HepG2 (cell line): ENCODE measurements at regions not wholly inside any gene's neighbourhood (a gene's known extent, or its start where the extent isn't known, plus 50 kb on each side); places are given as distances from the start of the nearest gene placed in this dataset.

Source experiments
- ATAC-seq: fragments of 200-7000 bp; cut with Tn5 transposase; 3 replicates; pipeline ENCODE4 v1.9.1; 2020; ENCODE audit warnings: mild to moderate bottlenecking, moderate library complexity
- BruUV-seq: library from RNA; stranded (reverse); fragments of 400-500 nt; replicated peaks from 2 replicates; lab custom pipeline; 2021; lab: Mats Ljungman, UMichigan
- CTCF ChIA-PET: fragments of 300-600 bp; formaldehyde crosslinking; extraction: SDS; loops from one replicate; lab custom pipeline; 2021; ENCODE audit warnings: low total read pairs, inconsistent platforms, low intra/inter-chr PET ratio; lab: Yijun Ruan, JAX
- POLR2A ChIA-PET: fragments of 350-600 bp; sonication (Branson Sonifier 250); formaldehyde crosslinking; loops from one replicate; lab custom pipeline; 2020; ENCODE audit warnings: antibody characterized with exemption, inconsistent platforms; lab: Yijun Ruan, JAX
- DNase-seq: peaks from one replicate; pipeline ENCODE4 v3.0.0-alpha.2; 2015; ENCODE audit warnings: low spot score
- FAIRE-seq: peaks from 3 replicates; lab custom pipeline; 2011; peaks lifted over from hg19 to GRCh38; lab: Jason Lieb, UNC
- H2AFZ ChIP-seq: one replicate; pipeline ENCODE4 v1.6.1; 2011; ENCODE audit warnings: low read length, inconsistent platforms
- H3K27ac ChIP-seq: fragments of 300-600 bp; 3 replicates; pipeline ENCODE4 v1.8.0; 2011; ENCODE audit warnings: mixed run types, mild to moderate bottlenecking, mixed read lengths, low read length, inconsistent platforms; ENCODE audit not compliant: insufficient read depth; ENCODE audit errors: extremely low read length
- H3K27me3 ChIP-seq, 2 experiments: fragments of 200-600 bp in 1 of 2; 2 replicates in 1 of 2; 3 replicates in 1 of 2; pipeline versions ENCODE4 v1.6.0 to v1.8.0; 2011; ENCODE audit warnings: low read length in 2 of 2, mild to moderate bottlenecking in 2 of 2, moderate library complexity in 2 of 2, inconsistent platforms in 1 of 2; ENCODE audit not compliant: insufficient read depth in 2 of 2, control insufficient read depth in 1 of 2
- H3K36me3 ChIP-seq, 2 experiments: fragments of 200-600 bp in 1 of 2; replicated peaks in 1 of 2; 2 replicates in 1 of 2; 3 replicates in 1 of 2; pipeline versions ENCODE4 v1.5.1 to v1.8.0; 2011; ENCODE audit warnings: low read length in 2 of 2, inconsistent platforms in 1 of 2; ENCODE audit not compliant: insufficient read depth in 2 of 2, control insufficient read depth in 1 of 2
- H3K4me1 ChIP-seq: 2 replicates; pipeline ENCODE4 v1.5.1; 2012; ENCODE audit warnings: low read length, inconsistent platforms; ENCODE audit not compliant: insufficient read depth
- H3K4me2 ChIP-seq: 2 replicates; pipeline ENCODE4 v1.6.0; 2011; ENCODE audit warnings: low read depth, low read length, inconsistent platforms
- H3K4me3 ChIP-seq, 3 experiments: fragments of 200-600 bp in 1 of 3; sonication (generic), shearing (Covaris generic) in 1 of 3; replicated peaks in 1 of 3; 2 replicates each; pipeline ENCODE4 v1.5.1; 2011 to 2016; ENCODE audit warnings: low read length in 3 of 3, inconsistent platforms in 2 of 3, low read depth in 2 of 3, mild to moderate bottlenecking in 2 of 3, control low read depth in 1 of 3, mixed read lengths in 1 of 3; ENCODE audit not compliant: insufficient read depth in 1 of 3
- H3K79me2 ChIP-seq: one replicate; pipeline ENCODE4 v1.6.1; 2011; ENCODE audit warnings: low read length, inconsistent platforms; ENCODE audit not compliant: insufficient read depth
- H3K9ac ChIP-seq: 2 replicates; pipeline ENCODE4 v1.6.0; 2011; ENCODE audit warnings: mild to moderate bottlenecking, low read depth, low read length, inconsistent platforms; ENCODE audit not compliant: insufficient read depth
- H3K9me3 ChIP-seq: 2 replicates; pipeline ENCODE4 v1.5.1; 2012; ENCODE audit warnings: mild to moderate bottlenecking, low read length
- H4K20me1 ChIP-seq: 2 replicates; pipeline ENCODE4 v1.6.0; 2011; ENCODE audit warnings: inconsistent platforms, mild to moderate bottlenecking, low read length, moderate library complexity; ENCODE audit not compliant: insufficient read depth
- ARNT2 ChIP-seq: sonication (generic); formaldehyde crosslinking; IDR thresholded peaks from 2 replicates; pipeline ENCODE4 v1.8.0; 2022; ENCODE audit warnings: mild to moderate bottlenecking, low read depth, missing genetic modification reagents, moderate library complexity
- GFI1 ChIP-seq: sonication (generic); formaldehyde crosslinking; IDR thresholded peaks from 2 replicates; pipeline ENCODE4 v1.5.0; 2020; ENCODE audit warnings: missing genetic modification reagents, mild to moderate bottlenecking, borderline replicate concordance
- HNRNPUL1 ChIP-seq: fragments of 200-400 bp; formaldehyde crosslinking; IDR thresholded peaks from 2 replicates; pipeline ENCODE4 v1.6.1; 2017; ENCODE audit warnings: low read depth, mild to moderate bottlenecking, low read length, moderate library complexity
- IKZF4 ChIP-seq: sonication (generic); formaldehyde crosslinking; IDR thresholded peaks from 2 replicates; pipeline ENCODE4 v1.5.1; 2020; ENCODE audit warnings: borderline replicate concordance, mild to moderate bottlenecking, low read depth, missing genetic modification reagents; ENCODE audit errors: not compliant biosample characterization
- MEF2D ChIP-seq: sonication (generic); formaldehyde crosslinking; IDR thresholded peaks from 2 replicates; pipeline ENCODE4 v1.5.1; 2020; ENCODE audit warnings: mild to moderate bottlenecking, missing genetic modification reagents
- STAT5B ChIP-seq: sonication (generic); formaldehyde crosslinking; IDR thresholded peaks from 2 replicates; pipeline ENCODE4 v1.4.0; 2020; ENCODE audit warnings: missing genetic modification reagents
- ZBTB44 ChIP-seq: sonication (generic); formaldehyde crosslinking; IDR thresholded peaks from 2 replicates; pipeline ENCODE4 v1.4.0; 2020; ENCODE audit warnings: missing genetic modification reagents
- ZNF367 ChIP-seq: sonication (generic); formaldehyde crosslinking; IDR thresholded peaks from 2 replicates; pipeline ENCODE4 v1.4.0; 2020; ENCODE audit warnings: missing genetic modification reagents, borderline replicate concordance
- WGBS: methylation state at CpG from one replicate; pipeline ENCODE4 v1.1.6; 2017; ENCODE audit warnings: low lambda C conversion rate; 5-methylcytosine and 5-hydroxymethylcytosine counted together
- in situ Hi-C: cut with HindIII; loops from 2 replicates; pipeline ENCODE4 v1.10.0; 2017; ENCODE audit warnings: low pct_unique_long_range_greater_than_20kb; ENCODE audit not compliant: extremely low pct_ligation_motif_present
- intact Hi-C: fragments of 100-400 bp; cut with micrococcal nuclease; formaldehyde crosslinking; loops from one replicate; pipeline ENCODE4 v1.10.0; 2022; ENCODE audit not compliant: unreplicated experiment
- TF ChIP-seq, protein P1 (sequence below): sonication (generic); formaldehyde crosslinking; IDR thresholded peaks from 2 replicates; pipeline ENCODE4 v1.5.0; 2020; ENCODE audit warnings: mild to moderate bottlenecking, missing genetic modification reagents

- intact Hi-C loops, result no loop called here
- H3K9ac ChIP-seq, result no peak overlapping the region
- TF ChIP-seq MEF2D (no peak), GFI1 (CRISPR knock-in tag) (no peak), ZBTB44 (CRISPR knock-in tag) (no peak), ARNT2 (CRISPR knock-in tag) (no peak), IKZF4 (CRISPR knock-in tag) (no peak), ZNF367 (CRISPR knock-in tag) (no peak), STAT5B (no peak), HNRNPUL1 (no peak)
- TF ChIP-seq, protein P1, sequence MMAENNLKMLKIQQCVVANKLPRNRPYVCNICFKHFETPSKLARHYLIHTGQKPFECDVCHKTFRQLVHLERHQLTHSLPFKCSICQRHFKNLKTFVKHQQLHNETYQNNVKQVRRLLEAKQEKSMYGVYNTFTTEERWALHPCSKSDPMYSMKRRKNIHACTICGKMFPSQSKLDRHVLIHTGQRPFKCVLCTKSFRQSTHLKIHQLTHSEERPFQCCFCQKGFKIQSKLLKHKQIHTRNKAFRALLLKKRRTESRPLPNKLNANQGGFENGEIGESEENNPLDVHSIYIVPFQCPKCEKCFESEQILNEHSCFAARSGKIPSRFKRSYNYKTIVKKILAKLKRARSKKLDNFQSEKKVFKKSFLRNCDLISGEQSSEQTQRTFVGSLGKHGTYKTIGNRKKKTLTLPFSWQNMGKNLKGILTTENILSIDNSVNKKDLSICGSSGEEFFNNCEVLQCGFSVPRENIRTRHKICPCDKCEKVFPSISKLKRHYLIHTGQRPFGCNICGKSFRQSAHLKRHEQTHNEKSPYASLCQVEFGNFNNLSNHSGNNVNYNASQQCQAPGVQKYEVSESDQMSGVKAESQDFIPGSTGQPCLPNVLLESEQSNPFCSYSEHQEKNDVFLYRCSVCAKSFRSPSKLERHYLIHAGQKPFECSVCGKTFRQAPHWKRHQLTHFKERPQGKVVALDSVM (CRISPR knock-in tag), result no peak
- TF ChIP-seq, all 625 proteins: peak for 0
- in situ Hi-C loops, result no loop called here
- Histone ChIP-seq H3K4me1 (no peaks in the 10 kb centered on the region), H3K4me3 (no peak overlapping the region), H4K20me1 (no peaks in the 10 kb centered on the region), H3K36me3 (no peaks in the 10 kb centered on the region), H3K27ac (no peak overlapping the region), H3K9me3 (no peaks in the 10 kb centered on the region), H2AFZ (no peak overlapping the region), H3K79me2 (no peaks in the 10 kb centered on the region), H3K4me2 (no peak overlapping the region), H3K27me3 (no peaks in the 10 kb centered on the region)
- WGBS, result 0% methylated on average over 1 of the region's 3 CpGs
- DNase-seq, result no peak
- ChIA-PET CTCF (no interaction called here), POLR2A (no interaction called here)
- BruUV-seq, result no TSS peak
- no peak for ATAC-seq
- FAIRE-seq, result no peak
Observed at GRCh38 chr3:116947148-116947547, 237.6 kb downstream of the TUSC7 start.
